A673 (cell line): ENCODE measurements at regions not wholly inside any gene's neighbourhood (a gene's known extent, or its start where the extent isn't known, plus 50 kb on each side); places are given as distances from the start of the nearest gene placed in this dataset.

Experiments used
- BruUV-seq: library from RNA; stranded (reverse); fragments of 400-500 nt; replicated peaks from 2 replicates; lab custom pipeline; 2021; lab: Mats Ljungman, UMichigan
- CTCF ChIA-PET: fragments of 300-600 bp; sonication (Branson Sonifier 250); formaldehyde crosslinking; loops from one replicate; lab custom pipeline; 2022; ENCODE audit warnings: antibody characterized with exemption; lab: Charles Lee
- POLR2A ChIA-PET: fragments of 300-600 bp; sonication (Branson Sonifier 250); formaldehyde crosslinking; loops from one replicate; lab custom pipeline; 2022; ENCODE audit warnings: antibody characterized with exemption; ENCODE audit not compliant: low non-redundant PET; lab: Charles Lee
- DNase-seq: peaks from one replicate; pipeline ENCODE4 v3.0.0-alpha.2; 2015; ENCODE audit warnings: low spot score
- H3K27ac ChIP-seq: fragments of 200-600 bp; sonication (generic); 2 replicates; pipeline ENCODE4 v1.5.1; 2016; ENCODE audit warnings: mixed run types, low read depth, mild to moderate bottlenecking, mixed read lengths, antibody characterized with exemption, low read length; ENCODE audit not compliant: poor library complexity, severe bottlenecking
- H3K27me3 ChIP-seq: fragments of 200-600 bp; sonication (generic); replicated peaks from 2 replicates; pipeline ENCODE4 v1.6.1; 2017; ENCODE audit warnings: mixed run types, low read depth, mild to moderate bottlenecking, mixed read lengths, antibody characterized with exemption, low read length; ENCODE audit not compliant: insufficient read depth, poor library complexity
- H3K36me3 ChIP-seq: fragments of 200-600 bp; sonication (generic); 2 replicates; pipeline ENCODE4 v1.6.1; 2016; ENCODE audit warnings: mixed run types, mild to moderate bottlenecking, mixed read lengths, antibody characterized with exemption, low read length; ENCODE audit not compliant: insufficient read depth, poor library complexity, severe bottlenecking
- H3K4me1 ChIP-seq: fragments of 200-600 bp; sonication (generic); 2 replicates; pipeline ENCODE4 v1.6.1; 2017; ENCODE audit warnings: mixed run types, mild to moderate bottlenecking, mixed read lengths, antibody characterized with exemption, low read length; ENCODE audit not compliant: insufficient read depth, poor library complexity, severe bottlenecking
- H3K4me3 ChIP-seq: fragments of 200-600 bp; sonication (generic); 2 replicates; pipeline ENCODE4 v1.5.1; 2016; ENCODE audit warnings: low read depth, mixed run types, mild to moderate bottlenecking, mixed read lengths, low read length; ENCODE audit not compliant: poor library complexity, severe bottlenecking
- H3K9me3 ChIP-seq: fragments of 200-600 bp; sonication (generic); 2 replicates; pipeline ENCODE4 v1.6.1; 2016; ENCODE audit warnings: mixed run types, low read depth, mild to moderate bottlenecking, mixed read lengths, antibody characterized with exemption, low read length; ENCODE audit not compliant: poor library complexity, severe bottlenecking
- EZH2 ChIP-seq: fragments of 200-600 bp; sonication (generic); IDR thresholded peaks from 2 replicates; pipeline ENCODE4 v1.6.1; 2017; ENCODE audit warnings: borderline replicate concordance, low read depth, mild to moderate bottlenecking, mixed read lengths, antibody characterized with exemption, low read length; ENCODE audit not compliant: poor library complexity, severe bottlenecking
- intact Hi-C: fragments of 100-400 bp; cut with micrococcal nuclease; formaldehyde crosslinking; loops from one replicate; pipeline ENCODE4 v1.10.0; 2022; ENCODE audit not compliant: unreplicated experiment
- TF ChIP-seq, protein P1 (sequence below): fragments of 300-800, 200-600 bp; sonication (generic); conservative IDR thresholded peaks from 2 replicates; pipeline ENCODE4 v1.5.1; 2017; ENCODE audit warnings: low read depth, mild to moderate bottlenecking, antibody characterized with exemption, low read length, moderate library complexity, mixed read lengths

DNA sequence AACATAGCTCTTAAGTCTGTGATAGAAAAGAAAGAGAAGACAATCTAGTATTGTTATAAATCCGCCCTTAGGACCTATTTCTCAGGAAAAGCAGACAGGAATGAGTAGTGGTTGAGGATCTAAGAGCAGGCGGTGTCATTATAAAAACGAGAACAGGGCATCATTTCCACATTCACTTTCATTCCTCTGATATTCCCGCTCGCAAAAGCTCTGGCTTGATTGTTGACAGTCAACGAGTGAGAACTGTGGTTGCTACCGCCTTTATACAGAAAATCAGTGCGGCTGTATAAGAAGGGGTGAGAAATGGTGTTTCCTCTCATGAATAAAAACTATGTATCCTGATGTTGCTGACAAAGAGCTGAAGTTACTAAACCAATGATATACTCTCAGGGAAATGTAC, 1409.6 kb upstream of the WWC1 start:
- POLR2A ChIA-PET: no interaction called here
- Histone ChIP-seq H3K36me3 (no peaks in the 10 kb centered on the region), H3K27me3 (no peaks in the 10 kb centered on the region), H3K4me3 (no peak overlapping the region), H3K4me1 (peaks cover 7% of the 10 kb centered on the region), H3K27ac (no peak overlapping the region), H3K9me3 (no peaks in the 10 kb centered on the region)
- no TSS peak for BruUV-seq
- CTCF ChIA-PET: no interaction called here
- DNase-seq: no peak
- TF ChIP-seq, protein P1, sequence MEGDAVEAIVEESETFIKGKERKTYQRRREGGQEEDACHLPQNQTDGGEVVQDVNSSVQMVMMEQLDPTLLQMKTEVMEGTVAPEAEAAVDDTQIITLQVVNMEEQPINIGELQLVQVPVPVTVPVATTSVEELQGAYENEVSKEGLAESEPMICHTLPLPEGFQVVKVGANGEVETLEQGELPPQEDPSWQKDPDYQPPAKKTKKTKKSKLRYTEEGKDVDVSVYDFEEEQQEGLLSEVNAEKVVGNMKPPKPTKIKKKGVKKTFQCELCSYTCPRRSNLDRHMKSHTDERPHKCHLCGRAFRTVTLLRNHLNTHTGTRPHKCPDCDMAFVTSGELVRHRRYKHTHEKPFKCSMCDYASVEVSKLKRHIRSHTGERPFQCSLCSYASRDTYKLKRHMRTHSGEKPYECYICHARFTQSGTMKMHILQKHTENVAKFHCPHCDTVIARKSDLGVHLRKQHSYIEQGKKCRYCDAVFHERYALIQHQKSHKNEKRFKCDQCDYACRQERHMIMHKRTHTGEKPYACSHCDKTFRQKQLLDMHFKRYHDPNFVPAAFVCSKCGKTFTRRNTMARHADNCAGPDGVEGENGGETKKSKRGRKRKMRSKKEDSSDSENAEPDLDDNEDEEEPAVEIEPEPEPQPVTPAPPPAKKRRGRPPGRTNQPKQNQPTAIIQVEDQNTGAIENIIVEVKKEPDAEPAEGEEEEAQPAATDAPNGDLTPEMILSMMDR: no peak
- no peak for TF ChIP-seq EZH2
- intact Hi-C loops: no loop called here

DNA sequence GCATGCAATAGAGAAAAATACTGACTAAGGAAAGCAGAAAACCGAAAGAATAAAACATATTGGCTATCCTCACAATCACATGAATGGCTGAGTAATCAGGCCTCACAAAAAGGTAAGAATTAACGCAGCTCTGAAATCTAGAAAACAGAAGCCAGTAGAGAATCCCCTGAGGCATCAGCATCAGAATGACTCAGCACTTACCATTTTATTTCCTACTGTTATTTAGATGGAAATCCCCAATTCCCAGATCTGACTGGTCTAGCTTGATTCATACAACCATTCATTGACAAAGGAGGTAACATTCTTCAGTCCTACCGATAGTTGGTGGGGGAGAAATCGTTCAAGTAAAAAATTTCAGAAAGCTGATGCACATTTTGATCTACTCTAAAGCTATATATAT, 1408.4 kb upstream of the WWC1 start:
- POLR2A ChIA-PET: no interaction called here
- BruUV-seq: no TSS peak
- Histone ChIP-seq H3K9me3 (no peaks in the 10 kb centered on the region), H3K36me3 (no peaks in the 10 kb centered on the region), H3K4me1 (peaks cover 7% of the 10 kb centered on the region), H3K4me3 (no peak overlapping the region), H3K27me3 (no peaks in the 10 kb centered on the region), H3K27ac (no peak overlapping the region)
- peak; percentile 7 for DNase-seq
- intact Hi-C loops: no loop called here
- no peak for TF ChIP-seq EZH2
- TF ChIP-seq, protein P1: no peak
- CTCF ChIA-PET: no interaction called here

DNA sequence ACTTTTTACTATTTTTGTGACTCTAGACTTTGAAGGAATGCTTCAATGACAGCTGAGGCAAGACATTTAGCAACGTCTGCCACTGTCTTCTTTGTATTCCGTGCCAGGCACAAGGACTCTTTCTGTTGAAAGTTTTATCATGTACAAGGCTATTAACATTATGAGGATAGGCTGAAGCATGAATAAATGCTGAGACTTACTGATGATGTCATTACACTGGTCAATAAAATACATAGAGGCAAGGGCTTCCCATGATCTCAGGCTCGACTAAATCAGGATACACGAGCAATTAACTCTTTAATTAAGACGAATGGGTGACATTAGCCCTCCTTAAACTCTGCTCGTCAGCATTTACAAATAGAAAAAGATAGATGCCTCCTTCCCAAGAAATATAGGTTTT, 1393.3 kb upstream of the WWC1 start:
- Histone ChIP-seq H3K27me3 (peaks cover 3% of the 10 kb centered on the region), H3K9me3 (no peaks in the 10 kb centered on the region), H3K4me1 (no peaks in the 10 kb centered on the region), H3K4me3 (no peak overlapping the region), H3K27ac (no peak overlapping the region), H3K36me3 (no peaks in the 10 kb centered on the region)
- no peak for DNase-seq
- no TSS peak for BruUV-seq
- no peak for TF ChIP-seq EZH2
- TF ChIP-seq, protein P1: no peak
- intact Hi-C loops: no loop called here
- ChIA-PET CTCF (no interaction called here), POLR2A (no interaction called here)
